ENCODE measurements at regions not wholly inside any gene's neighbourhood (a gene's known extent, or its start where the extent isn't known, plus 50 kb on each side); places are given as distances from the start of the nearest gene placed in this dataset.
A peak's percentile ranks its signal among the peaks of the same experiment; 100 is the strongest.
"Not testable (repeated sequence)": the region's sequence is repeated elsewhere in the genome, so short reads cannot be mapped to it uniquely, and the experiment has no call there.

DNA sequence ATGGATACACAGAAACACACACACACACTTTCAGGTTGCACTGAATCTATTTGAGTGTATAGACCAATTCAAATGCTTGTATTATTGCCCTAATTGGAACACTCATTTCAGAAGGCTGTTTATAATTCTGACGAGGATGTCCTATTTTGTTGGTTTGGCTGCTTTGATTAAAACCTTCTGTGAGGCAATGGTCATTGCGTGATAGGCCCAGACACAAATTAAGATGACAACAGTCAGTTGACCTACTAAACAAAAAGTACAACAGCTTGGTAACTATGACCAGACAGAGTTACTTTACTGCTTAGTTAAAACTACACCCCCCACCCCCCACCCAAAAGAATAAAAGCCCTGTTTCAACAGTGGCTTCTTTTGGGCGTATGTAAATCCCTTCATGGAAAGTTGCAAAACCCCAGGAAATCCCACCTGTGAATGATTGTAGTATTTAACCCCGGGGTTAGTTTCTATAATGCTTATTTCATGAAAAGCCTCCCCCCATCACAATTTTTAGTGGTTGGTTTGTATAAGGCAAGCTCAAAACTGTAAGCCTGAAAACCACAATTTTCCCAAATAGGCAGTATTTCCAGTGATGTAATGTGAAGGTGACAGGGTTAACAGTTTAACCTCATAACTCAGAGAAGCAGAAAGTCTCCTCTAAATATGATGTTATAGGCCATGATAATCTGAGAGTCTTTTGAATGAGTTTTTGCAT, 340.8 kb downstream of the FGF10 start:
- DNase-seq: no peak

DNA sequence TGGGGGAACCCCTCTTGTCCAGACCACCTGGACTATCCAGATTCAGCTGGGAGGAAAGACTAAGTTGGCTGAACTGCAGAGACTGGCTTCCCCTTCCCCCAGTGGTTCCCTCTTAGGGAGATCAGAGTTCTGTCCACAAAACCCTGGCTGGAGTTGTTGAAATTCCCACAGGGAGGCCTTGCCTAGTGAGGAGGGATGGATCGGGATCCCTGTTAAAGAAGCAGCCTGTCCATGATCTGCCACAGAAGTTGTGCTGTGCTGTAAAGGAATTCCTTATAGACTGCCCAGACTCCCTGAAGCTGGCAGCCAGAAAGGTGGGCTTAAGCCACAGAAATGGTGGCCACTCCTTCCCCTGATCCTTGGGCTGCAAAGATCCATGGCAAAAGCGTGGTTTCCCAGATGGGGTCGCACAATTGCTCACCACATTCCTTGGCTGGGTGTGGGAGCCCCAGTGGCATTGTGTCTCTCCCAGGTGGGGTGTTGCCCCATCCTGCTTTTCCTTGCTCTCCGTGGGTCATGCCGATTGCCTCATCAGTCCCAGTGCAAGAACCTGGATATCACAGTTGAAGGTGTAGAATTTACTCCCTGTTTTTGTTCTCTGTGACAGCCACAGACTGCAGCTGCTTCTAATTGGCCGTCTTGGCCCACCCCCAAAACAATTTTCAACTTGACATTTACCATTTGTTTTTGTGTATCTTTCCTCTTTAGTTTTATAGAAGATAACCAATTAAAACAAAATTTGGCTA, 342.4 kb downstream of the FGF10 start:
- DNase-seq: no peak

DNA sequence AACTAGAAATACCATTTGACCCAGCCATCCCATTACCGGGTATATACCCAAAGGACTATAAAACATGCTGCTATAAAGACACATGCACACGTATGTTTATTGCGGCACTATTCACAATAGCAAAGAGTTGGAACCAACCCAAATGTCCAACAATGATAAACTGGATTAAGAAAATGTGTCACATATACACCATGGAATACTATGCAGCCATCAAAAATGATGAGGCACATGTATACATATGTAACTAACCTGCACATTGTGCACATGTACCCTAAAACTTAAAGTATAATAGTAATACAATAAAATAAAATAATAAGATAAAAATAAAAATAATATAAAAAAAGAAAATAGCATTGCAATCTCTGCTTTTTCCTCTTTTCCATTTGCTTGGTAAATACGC, 344.7 kb downstream of the FGF10 start:
- DNase-seq: not testable (repeated sequence)

DNA sequence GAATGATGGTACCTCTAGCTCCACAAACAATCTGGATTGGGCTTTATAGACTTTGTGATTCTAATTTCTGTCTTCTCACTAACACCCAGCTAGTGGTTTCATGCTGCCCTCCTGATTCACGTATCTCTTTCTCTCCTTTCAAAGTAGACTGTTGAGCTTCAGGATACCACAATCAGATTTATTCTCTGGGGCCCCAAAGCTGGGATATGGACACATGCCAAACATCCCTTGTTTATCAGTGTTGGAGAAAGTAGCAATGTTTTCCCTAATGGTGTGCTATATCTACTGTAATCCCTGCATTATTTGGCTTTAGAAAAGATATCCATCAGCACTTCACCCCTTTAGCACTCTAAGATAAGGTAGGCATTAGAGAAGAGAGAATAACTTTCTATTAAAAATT, 361.0 kb downstream of the FGF10 start:
- no peak for DNase-seq

DNA sequence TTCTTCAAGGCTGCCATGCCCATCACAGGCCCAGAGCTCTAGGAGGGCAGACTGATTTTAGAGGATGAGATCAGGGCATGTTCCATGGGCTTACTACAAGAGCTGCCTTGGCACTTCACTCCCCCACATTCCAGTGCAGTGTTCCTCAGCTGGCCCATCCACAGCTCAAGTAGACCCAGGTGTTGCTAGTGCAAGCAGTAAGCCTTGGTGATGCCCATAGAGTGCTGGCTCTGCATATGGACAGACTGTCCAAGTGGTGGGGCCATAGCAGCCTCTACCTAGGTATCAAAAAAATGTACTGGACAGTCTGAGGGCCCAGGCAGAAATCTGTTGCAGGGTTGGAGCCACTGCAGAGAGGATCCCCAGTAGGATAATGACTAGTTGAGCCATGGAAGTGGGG, 366.6 kb downstream of the FGF10 start:
- no peak for DNase-seq

DNA sequence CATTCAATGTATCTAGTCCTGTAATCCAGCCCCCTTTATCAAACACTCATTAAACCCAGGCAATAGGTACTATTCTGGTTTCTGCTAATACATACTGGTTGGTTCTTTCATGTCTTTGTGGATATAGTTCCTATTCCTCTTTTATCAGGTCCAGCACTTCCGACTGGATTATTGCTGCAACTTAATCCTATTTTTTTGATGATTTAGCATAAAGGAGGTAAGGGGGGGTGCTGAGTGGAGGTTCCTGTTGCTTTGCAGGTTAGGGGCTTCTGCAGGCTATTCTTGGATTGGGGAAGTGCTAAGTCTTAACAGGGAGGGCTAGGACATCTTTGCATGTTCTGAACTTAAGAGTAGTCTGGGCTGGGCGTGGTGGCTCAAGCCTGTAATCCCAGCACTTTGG, 377.7 kb downstream of the FGF10 start:
- no peak for DNase-seq

DNA sequence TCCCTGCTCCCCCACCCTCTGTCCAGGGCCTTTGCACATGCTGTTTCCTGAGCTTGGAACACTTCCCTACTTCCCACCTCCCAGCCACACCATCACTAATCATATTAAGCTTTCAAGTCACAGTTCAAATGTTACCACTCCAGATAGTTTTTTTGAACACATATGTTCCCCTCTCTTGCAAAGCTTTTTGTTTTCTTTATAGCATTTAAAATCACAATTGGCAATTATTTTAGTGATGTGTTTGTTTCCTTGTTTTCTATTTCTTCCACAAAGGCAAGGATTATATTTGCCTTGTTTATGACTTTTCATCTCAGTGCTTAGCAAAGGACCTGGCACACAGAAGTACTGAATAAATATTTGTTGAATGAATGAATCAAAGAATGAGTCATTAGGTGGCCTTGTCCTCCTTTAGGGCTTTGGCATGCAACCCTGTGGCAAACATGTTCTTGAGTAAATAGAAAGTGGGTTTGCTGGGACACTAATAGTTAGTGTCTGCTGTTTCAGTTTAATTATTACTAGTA, 386.8 kb downstream of the FGF10 start:
- DNase-seq: peak; percentile 93

DNA sequence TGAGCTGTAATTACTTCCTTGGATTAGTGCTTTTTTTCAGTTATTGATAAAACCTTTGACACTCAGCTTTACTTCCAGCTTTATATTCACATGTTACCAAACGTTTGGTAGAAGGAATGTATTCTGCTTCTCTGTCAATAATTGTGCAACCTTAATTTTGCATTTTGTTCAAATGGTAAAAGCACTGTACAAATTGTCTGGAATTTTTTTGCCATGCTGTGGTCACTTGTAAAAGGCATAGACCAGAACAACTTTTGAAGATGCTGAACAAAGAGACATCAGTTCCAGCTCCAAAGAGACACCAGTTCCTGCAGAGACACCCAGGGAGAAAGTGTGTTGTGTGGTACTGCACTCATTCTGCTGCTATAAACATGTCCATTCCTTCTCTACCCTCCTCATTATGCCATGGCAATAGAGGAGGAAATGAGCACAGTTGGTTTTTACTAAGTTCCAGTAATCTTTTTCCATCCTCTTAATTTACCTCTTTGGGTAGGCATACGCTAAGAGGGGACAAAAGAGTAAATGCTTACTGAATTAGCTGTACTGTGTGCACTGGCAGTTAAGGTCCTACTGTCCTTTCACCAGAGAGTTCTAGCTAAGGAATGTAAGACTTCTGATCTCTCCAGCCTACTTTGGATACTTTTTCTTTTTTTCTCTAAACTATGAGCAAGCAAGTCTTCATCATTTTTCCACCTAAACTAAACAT, 387.4 kb downstream of the FGF10 start:
- DNase-seq: no peak

DNA sequence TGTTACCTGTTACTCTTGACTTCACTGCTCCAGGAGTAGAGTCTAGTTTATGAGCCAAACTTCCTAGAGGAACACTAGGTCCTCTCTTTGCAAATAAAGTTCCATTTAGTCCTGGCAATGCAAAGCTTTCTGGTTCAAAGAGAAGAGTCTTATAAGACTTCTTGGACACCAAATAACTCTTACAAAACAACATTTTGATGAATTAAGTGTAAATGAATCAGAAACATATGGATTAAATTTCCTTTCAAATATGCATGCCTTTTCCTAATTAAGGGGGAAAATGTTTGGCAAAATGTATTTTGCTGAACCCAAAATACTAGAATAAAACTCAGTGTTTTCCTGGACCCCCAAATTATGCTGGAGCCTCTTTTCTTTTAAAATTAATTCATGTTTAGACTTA, 388.0 kb downstream of the FGF10 start:
- DNase-seq: no peak

DNA sequence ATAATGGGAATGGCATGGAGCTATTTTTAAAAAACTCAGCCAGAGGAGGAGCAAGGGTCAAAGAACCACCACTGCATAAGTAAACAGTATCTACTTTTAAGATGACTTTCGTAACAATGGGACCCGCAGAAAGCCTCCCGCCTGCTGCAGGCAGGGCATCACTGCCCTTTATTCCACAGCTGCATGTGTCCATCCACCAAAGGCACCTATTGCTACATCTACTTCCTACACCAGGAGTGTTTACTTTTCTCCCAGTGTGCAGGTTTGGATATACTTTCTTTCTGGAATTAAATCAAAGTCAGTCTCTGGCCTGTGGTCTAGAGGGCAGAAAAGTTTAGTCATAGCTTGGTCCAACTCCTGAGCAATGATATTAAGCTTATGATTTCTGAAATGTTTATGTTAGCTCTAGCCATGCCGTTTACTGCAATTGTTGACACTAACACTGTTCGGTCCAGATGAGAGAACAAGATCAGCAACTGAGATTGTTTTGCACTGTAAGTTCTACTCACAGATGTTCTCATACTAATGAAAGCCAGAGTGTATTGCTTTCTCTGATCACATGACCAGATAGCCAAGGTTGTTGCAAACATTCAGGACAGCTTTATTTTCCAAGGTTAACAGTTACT, 391.5 kb downstream of the FGF10 start:
- no peak for DNase-seq

DNA sequence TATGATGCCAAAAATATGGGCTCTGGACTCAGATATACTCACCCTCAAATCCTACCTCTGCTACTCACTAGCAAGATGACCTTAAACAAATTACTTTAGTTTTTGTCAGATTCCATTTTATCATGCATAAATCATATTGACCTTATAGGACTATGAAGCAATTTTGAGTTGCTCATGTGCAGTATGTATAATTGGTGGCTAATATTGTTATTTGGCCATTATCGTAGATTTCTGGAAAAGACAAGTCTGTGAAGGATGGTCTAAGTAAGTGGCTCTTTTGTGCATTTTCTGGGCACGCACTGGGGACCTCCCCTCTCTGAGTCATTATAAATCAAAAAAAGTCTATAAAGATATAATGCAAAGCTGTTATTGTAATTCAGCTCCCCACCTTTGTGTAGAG, 393.0 kb downstream of the FGF10 start:
- no peak for DNase-seq

DNA sequence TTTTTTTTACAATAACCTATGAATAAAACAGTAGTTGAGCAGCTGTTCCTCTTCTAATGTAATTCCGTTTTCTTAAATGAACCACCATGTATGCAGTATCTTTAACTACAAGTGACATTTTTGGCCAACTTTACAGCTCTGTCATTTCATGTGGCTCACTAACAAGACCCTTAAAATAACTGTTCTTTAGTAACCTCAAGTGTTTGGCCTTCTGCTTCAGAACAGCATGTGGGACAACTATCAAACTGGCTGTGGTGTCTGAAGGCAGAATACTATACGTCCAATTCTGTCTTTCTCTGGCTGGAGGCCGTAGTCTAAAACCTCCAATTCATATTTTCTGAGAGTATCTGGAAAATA, 391.4 kb downstream of the NNT start:
- no peak for DNase-seq

DNA sequence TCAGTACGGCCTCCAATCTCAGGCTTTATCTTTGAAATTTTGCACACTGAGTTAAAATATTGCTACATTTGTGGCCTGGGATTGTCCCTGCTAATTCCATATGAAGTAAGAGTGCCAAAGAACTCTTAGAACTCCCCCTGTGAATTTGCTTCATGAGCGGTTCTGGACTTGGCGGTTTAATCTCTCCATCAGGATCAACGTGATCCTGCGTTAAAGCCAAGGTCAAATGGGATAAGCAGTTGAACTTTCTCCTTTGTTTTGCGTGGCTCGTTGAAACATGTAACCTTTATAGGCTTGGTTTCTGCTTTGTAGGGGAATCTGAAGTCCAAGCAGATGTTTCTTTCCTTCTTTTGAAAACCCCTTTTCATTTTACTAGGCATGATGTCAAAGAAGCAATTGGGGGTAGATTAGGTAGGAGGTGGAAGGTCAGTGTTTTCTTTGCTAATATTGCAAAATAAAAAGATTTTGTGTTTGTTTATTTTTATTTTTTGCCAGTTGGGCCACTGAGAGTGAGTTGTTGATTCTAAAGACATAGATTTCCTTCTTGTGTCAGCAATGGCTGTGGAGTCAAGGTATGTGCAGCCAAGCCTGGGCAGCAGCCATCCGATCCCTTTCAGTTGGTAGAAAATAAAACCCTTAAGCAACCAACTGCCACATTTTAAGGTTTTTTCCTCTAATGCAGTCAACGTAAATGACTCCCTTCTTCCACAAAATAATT, 390.8 kb downstream of the NNT start:
- DNase-seq: no peak

DNA sequence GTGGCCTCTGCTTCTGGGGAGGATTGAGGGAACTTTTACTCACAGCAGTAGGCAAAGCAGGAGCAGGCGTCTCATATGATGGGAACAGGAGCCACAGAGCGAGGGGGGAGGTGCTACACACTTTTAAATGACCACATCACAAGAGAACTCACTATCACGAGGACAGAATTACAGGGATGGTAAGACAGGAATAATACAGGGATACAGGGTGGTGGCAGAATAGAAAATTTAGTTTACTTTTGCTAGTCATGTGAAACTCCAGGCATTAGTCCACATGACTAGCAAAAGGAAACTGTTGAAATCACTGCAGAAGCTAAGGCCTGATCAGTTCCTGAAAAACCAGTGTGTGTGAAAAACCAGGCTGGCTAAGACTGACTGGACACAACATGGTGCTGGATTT, 382.4 kb downstream of the NNT start:
- DNase-seq: no peak

DNA sequence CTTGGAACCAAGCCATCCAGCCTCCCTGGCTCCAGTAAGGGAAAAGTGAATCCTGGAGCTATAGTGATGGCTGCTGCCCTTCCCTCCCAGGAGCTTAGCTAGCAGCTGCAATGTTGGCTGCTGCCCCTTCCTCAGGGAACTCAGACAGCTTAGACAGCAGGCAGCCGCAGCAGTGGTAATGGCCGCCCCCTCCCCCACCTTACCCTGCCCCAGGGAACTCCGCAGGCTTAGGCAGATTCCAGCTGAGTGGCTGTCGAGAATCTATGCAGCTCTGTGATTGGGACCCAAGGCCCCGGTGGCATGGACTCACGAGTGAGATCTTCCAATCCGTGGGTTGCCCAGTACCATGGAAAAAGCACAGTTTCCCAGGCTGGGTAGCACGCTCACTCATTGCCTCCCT, 378.6 kb downstream of the NNT start:
- DNase-seq: no peak

DNA sequence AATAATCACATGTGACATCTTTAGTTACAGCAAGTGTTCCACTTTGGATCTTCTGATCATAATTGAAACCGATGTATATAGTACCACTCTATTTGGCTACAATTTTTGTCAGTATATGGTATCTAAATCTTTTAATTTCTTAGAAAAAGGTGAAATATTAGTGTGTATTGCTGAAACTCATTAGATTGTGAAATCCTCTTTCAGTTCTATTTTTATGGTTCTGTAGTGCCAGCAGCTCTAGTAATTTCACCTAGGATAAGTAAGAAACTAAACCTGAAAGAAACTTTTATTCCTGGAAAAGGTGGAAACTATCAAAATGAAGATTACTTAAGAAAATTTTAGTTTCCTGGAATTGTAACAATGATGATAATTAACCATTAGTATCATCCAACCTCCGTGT, 370.9 kb downstream of the NNT start:
- DNase-seq: no peak

DNA sequence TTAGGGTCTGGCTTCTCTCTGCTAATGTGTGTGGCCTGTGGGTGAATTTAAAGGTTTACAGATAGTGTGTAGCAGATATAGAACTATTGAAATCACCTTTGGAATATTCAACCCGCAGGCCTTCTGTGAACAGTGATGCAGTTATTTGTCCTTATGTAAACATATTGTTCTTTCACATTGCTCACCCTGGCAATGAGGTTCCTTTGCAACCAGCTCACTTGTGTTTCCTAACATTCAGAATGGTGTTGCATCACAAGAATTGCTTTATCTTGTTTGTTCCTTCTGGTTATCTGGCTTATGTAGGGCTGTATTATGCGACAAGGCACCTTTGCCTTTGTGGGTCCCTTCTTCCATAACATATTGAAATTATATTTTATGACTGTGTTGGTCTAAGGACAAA, 370.3 kb downstream of the NNT start:
- DNase-seq: no peak

DNA sequence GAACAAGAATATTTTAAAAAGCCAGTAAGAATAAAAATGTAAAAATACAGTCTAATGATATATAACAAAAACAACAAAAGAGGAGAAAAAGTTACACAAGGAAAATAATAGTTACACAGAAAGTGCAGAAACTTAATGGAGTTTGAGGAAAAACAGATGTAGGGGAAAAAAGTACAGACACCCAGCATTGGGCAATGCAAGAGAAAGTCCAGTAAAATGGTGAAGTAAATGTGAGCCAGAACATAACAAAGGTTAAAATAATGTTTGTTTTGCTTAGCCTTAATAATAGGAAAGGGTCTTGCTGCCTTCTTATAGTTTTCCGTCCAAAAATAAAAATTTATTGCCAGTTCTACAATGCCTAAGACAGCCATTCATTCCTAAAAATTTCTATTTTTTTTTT, 364.2 kb downstream of the NNT start:
- DNase-seq: no peak

DNA sequence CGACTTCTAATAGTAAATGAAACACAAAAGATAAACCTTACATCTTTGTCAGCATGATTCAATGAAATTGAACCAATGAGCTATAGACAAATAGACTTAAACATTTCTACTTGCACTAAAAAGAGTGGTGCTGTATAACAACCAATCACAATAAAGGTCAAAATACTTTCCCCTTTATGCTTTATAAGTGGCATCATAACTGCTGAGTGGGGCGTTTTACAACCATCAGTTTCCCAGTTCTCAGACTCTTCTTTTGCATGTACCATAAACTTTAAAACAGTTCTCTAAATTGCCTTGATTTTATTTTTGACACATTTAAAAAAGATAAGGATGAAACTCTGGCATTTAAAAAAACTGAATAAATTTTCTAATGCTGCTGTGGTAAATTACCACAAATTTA, 356.2 kb downstream of the NNT start:
- no peak for DNase-seq

DNA sequence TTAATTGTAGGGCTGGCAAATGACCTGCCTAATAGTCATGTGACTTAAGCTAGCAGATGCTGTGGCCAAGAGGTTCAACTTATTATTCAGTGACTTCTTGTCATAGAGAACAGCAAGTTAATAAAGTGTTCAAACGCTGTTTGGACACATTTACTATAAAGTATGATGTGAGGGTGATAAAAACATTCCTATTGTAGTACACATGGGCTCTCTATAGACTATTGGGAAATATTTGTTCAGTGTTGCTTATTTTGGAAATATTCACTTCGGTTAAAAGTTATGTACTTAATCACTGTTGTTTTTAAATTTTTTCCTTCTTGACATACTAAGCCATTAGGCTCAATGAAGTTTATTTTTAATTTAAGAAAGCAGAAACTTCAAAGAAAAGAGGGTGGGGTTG, 345.0 kb downstream of the NNT start:
- no peak for DNase-seq

DNA sequence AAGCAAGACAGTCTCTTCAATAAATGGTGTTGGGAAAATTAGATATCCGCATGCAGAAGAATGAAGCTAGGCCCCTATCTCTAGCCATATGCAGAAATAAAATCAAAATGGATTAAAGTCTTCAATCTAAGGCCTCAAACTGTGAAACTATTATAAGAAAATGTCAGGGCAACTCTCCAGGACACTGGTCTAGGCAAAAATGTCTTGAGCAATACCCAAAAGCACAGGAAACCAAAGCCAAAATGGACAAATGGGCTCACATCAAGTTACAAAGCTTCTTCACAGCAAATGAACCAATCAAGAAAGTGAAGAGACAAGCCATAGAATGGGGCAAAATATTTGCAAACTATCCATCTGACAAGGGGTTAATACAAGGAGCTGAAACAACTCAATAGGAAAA, 338.8 kb downstream of the NNT start:
- DNase-seq: no peak

DNA sequence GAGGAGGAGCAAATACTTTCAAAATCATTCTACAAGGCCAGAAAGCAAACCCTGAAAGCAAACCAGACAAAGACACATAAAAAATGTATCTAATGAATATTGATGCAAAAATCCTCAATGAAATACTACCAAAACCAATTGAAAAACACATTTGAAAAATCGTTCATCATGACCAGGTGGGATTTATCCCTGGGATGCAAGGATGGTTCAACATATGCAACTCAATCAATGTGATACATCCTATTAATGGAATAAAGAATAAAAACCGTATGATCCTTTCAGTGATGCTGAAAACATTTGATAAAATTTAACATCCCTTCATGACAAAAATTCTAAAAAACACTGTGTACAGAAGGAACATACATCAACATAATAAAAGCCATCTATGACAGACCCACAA, 337.6 kb downstream of the NNT start:
- no peak for DNase-seq

DNA sequence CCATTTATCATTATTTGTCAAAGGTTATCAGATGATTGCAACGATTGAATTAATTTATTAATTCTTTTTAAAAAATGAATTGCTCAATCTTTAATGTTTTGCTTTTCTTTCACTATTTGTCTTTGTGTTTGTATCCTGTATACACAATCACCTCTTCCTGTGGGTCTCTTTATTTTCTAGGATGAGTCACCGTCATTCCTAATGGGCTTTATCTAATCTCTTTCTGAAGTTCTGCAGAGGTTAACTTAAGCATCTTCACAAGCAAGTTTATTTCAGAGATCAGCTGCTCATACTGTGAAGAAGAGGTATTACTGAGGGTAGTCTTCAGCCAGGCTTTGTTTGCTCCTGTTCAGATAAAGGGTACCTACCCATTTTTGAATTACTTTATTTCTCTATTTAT, 323.9 kb downstream of the NNT start:
- no peak for DNase-seq

All from DMS153 (cell line).